Osteocyte (in vitro differentiated cells): ENCODE measurements at regions not wholly inside any gene's neighbourhood (a gene's known extent, or its start where the extent isn't known, plus 50 kb on each side); places are given as distances from the start of the nearest gene placed in this dataset.

Experiments used
- DNase-seq: peaks from one replicate; pipeline ENCODE4 v3.0.0; 2021; ENCODE audit warnings: mixed read lengths; ENCODE audit not compliant: unreplicated experiment; ENCODE audit errors: extremely low spot score
- H3K27ac Mint-ChIP-seq: one replicate; pipeline ENCODE4 v1.8.0; 2021; ENCODE audit warnings: mild to moderate bottlenecking, mixed read lengths; ENCODE audit not compliant: unreplicated experiment
- H3K27me3 Mint-ChIP-seq: one replicate; pipeline ENCODE4 v1.8.0; 2021; ENCODE audit warnings: mixed read lengths; ENCODE audit not compliant: unreplicated experiment
- H3K36me3 Mint-ChIP-seq: one replicate; pipeline ENCODE4 v1.8.0; 2021; ENCODE audit warnings: mixed read lengths; ENCODE audit not compliant: unreplicated experiment
- H3K4me1 Mint-ChIP-seq: one replicate; pipeline ENCODE4 v1.8.0; 2021; ENCODE audit warnings: mixed read lengths; ENCODE audit not compliant: unreplicated experiment
- H3K4me3 Mint-ChIP-seq: one replicate; pipeline ENCODE4 v1.8.0; 2021; ENCODE audit warnings: mild to moderate bottlenecking, moderate library complexity, mixed read lengths; ENCODE audit not compliant: unreplicated experiment
- H3K9me3 Mint-ChIP-seq: one replicate; pipeline ENCODE4 v1.8.0; 2021; ENCODE audit warnings: mixed read lengths; ENCODE audit not compliant: unreplicated experiment
- TF ChIP-seq, protein P1 (sequence below): fragments of 200-600 bp; sonication (generic); IDR thresholded peaks from 2 replicates; pipeline ENCODE4 v1.5.0; 2021; ENCODE audit warnings: antibody characterized with exemption, mild to moderate bottlenecking, moderate library complexity

DNA sequence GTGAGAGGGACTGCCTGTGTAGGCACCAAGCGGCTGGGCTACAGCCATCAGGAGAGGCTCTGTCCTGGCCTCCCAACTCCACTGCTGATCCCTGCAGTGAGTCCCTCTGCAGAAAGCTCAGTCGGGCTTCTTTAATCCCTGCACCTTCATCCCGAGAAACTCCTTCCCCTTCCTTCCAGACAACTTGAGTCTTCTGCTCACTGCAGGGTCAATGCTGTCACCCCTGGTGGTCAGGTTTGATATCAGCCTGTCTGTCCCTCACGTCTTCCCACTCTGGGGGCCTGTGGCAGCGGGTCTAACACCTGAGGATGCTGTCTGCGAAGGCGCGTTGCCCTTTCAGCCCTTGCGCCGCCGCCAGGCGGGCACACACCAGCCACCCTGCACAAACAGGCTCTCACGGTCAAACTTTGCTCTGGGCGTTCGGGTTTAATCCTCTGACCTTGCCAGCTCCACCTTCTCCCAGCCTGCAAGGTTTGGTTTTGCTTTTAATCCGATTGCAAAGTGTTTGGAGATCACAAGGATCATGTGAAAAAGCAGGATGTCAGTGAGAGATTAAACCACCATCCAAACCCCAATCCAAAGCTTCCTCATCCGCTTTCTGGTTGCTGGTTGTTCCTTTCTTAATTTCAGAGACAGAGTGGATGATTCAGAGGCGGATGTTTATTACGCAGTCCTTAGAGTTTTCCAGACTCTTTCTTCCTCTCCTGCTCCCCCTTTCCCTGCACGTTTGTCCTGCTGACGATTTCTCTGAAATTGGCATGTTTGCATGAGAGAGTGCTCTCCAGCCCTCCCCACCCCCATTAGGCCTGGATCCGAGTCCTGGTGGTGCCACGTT, 74.8 kb upstream of the SLC34A2 start:
- DNase-seq = no peak
- Mint-ChIP-seq H3K27ac (no peak overlapping the region), H3K4me3 (no peak overlapping the region), H3K36me3 (no peaks in the 10 kb centered on the region), H3K9me3 (no peaks in the 10 kb centered on the region), H3K27me3 (no peaks in the 10 kb centered on the region), H3K4me1 (no peaks in the 10 kb centered on the region)
- TF ChIP-seq, protein P1, sequence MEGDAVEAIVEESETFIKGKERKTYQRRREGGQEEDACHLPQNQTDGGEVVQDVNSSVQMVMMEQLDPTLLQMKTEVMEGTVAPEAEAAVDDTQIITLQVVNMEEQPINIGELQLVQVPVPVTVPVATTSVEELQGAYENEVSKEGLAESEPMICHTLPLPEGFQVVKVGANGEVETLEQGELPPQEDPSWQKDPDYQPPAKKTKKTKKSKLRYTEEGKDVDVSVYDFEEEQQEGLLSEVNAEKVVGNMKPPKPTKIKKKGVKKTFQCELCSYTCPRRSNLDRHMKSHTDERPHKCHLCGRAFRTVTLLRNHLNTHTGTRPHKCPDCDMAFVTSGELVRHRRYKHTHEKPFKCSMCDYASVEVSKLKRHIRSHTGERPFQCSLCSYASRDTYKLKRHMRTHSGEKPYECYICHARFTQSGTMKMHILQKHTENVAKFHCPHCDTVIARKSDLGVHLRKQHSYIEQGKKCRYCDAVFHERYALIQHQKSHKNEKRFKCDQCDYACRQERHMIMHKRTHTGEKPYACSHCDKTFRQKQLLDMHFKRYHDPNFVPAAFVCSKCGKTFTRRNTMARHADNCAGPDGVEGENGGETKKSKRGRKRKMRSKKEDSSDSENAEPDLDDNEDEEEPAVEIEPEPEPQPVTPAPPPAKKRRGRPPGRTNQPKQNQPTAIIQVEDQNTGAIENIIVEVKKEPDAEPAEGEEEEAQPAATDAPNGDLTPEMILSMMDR = no peak

DNA sequence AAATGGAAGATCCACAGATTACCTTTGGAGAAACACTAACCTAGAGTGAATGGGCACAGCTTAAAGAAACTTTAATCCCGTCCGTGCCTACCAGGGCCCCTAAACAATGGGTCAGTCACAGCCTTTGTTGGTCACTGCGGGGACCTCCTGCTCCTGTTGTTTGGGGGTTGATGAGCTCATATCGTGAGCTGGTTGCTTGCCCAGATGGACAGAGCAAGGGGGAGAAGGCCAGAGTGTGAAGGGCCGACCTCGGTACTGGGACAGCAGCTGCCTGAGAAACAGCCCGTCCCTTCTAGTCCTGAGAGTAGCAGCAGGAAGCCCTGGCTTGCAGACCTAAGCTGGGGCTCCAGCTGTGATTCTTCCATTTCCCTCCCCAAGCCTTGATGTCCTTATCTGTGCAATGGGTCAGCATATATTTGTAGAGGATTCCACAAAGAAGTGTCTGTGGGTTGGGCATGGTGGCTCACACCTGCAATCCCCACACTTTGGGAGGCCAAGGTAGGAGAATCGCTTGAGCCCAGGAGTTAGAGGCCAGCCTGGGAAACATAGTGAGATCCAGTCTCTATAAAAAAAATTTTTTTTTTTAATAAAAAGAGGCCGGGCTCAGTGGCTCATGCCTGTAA, 69.6 kb upstream of the SLC34A2 start:
- Mint-ChIP-seq H3K36me3 (no peaks in the 10 kb centered on the region), H3K27ac (no peak overlapping the region), H3K4me3 (no peak overlapping the region), H3K4me1 (no peaks in the 10 kb centered on the region), H3K27me3 (no peaks in the 10 kb centered on the region), H3K9me3 (no peaks in the 10 kb centered on the region)
- TF ChIP-seq, protein P1 = no peak
- no peak for DNase-seq

DNA sequence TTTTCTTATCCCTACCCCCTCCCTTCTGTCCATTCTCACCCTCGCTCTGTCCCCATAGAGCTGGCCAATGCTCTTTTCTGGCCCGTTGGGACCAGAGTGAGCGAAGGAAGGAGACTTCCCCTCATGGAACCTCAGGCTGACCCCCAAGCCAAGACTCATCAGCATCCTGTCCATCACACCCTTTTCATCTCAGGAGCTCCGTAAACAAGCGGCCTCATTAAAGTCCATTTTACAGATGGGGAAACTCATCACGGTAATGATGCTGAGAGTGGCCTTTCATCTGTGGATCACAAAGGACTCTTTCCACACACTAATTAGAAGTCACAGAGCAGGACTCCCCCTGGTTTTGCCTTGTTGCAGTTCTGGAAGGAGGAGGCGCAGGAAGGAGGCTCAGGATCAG, 67.4 kb upstream of the SLC34A2 start:
- no peaks in the 10 kb centered on the region for H3K9me3 Mint-ChIP-seq
- no peak overlapping the region for H3K27ac Mint-ChIP-seq
- no peak overlapping the region for H3K4me3 Mint-ChIP-seq
- TF ChIP-seq, protein P1 = no peak
- no peaks in the 10 kb centered on the region for H3K4me1 Mint-ChIP-seq
- no peak for DNase-seq
- no peaks in the 10 kb centered on the region for H3K27me3 Mint-ChIP-seq
- no peaks in the 10 kb centered on the region for H3K36me3 Mint-ChIP-seq

DNA sequence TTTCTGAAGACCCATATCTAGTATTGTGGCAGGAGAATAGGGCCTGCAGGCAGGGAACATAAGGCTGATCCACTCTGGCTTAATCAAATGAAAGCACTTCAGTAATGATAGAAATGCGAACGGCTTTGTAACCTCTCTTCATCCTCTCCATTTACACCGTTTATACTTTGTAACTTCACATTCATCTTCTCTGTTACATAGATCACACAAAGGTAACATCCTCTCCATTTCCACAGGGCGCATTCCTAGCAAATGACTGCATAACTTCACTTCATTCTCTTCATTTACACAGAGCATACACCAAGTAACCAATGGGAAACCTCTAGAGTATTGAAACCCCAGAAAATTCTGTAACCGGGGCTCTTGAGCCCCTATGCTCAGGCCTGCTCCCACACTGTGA, 65.5 kb upstream of the SLC34A2 start:
- DNase-seq = no peak
- H3K4me3 Mint-ChIP-seq = no peak overlapping the region
- H3K4me1 Mint-ChIP-seq = no peaks in the 10 kb centered on the region
- H3K27ac Mint-ChIP-seq = no peak overlapping the region
- no peaks in the 10 kb centered on the region for H3K27me3 Mint-ChIP-seq
- H3K9me3 Mint-ChIP-seq = peaks cover under 1% of the 10 kb centered on the region
- no peaks in the 10 kb centered on the region for H3K36me3 Mint-ChIP-seq
- TF ChIP-seq, protein P1 = no peak

DNA sequence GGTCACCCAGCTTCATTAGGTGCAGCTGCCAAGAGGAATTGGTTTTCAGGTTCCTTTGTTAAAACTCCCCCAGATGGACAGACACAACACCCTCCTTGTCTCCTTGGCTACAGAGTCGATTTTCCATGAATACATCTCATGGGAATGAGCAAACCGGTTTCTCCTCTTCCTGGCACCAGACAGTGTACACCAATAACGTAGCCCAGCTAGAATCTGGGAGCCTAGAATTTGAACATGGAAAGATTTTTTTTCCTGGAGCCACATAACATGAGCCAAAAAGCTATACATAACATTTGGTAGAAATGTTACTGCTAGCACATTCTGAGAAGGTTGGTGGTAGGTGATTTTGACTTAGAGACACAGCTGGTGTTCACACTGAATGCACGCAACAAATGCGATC, 62.9 kb upstream of the SLC34A2 start:
- H3K4me1 Mint-ChIP-seq = no peaks in the 10 kb centered on the region
- no peaks in the 10 kb centered on the region for H3K36me3 Mint-ChIP-seq
- peaks cover 10% of the 10 kb centered on the region for H3K9me3 Mint-ChIP-seq
- H3K4me3 Mint-ChIP-seq = no peak overlapping the region
- TF ChIP-seq, protein P1 = no peak
- H3K27me3 Mint-ChIP-seq = no peaks in the 10 kb centered on the region
- no peak for DNase-seq
- H3K27ac Mint-ChIP-seq = no peak overlapping the region
